Endothelial cell of umbilical vein (primary cell): ENCODE measurements at regions not wholly inside any gene's neighbourhood (a gene's known extent, or its start where the extent isn't known, plus 50 kb on each side); places are given as distances from the start of the nearest gene placed in this dataset.

Source experiments
- EZH2 ChIP-seq: IDR thresholded peaks from 2 replicates; pipeline ENCODE4 v1.6.1; 2012; ENCODE audit warnings: borderline replicate concordance, low read depth, mild to moderate bottlenecking, moderate library complexity, low read length, inconsistent platforms; ENCODE audit not compliant: severe bottlenecking
- FOS ChIP-seq: IDR thresholded peaks from 2 replicates; pipeline ENCODE4 v1.6.1; 2011; ENCODE audit warnings: mild to moderate bottlenecking, low read length, moderate library complexity, borderline replicate concordance; ENCODE audit not compliant: insufficient read depth
- JUN ChIP-seq: IDR thresholded peaks from 2 replicates; pipeline ENCODE4 v1.6.1; 2011; ENCODE audit warnings: borderline replicate concordance, low read depth; ENCODE audit not compliant: insufficient read length, insufficient read depth
- TF ChIP-seq, protein P1 (sequence below), 2 donors: IDR thresholded peaks; 1 replicate in 1 of 2; 2 replicates in 1 of 2; pipeline ENCODE4 v1.5.1; 2011; ENCODE audit warnings: low read length in 2 of 2, mild to moderate bottlenecking in 2 of 2, moderate library complexity in 2 of 2, control low read depth in 1 of 2, inconsistent platforms in 1 of 2, low read depth in 1 of 2; ENCODE audit not compliant: insufficient read depth in 1 of 2; ENCODE audit errors: extremely low read depth in 1 of 2
- TF ChIP-seq, protein P2 (sequence below): IDR thresholded peaks from 2 replicates; pipeline ENCODE4 v1.6.1; 2011; ENCODE audit not compliant: insufficient read depth, insufficient read length

DNA sequence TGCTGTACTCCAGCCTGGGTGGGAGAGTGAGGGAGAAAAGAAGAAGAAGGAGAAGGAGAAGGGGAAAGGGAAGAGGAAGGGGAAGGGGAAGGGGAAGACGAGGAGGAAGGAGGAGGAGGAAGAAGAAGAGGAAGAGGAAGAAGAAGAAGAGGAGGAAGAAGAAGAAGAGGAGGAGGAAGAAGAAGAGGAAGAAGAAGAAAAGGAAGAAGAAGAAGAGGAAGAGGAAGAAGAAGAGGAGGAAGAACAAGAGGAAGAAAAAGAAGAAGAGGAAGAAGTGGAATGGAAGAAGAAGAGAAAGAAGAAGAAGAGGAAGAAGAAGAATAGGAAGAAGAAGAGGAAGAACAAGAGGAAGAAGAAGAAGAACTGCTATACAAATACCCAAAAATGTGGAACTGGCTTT is 507.4 kb upstream of the TMPO start:
- no peak for TF ChIP-seq JUN
- TF ChIP-seq, protein P1, sequence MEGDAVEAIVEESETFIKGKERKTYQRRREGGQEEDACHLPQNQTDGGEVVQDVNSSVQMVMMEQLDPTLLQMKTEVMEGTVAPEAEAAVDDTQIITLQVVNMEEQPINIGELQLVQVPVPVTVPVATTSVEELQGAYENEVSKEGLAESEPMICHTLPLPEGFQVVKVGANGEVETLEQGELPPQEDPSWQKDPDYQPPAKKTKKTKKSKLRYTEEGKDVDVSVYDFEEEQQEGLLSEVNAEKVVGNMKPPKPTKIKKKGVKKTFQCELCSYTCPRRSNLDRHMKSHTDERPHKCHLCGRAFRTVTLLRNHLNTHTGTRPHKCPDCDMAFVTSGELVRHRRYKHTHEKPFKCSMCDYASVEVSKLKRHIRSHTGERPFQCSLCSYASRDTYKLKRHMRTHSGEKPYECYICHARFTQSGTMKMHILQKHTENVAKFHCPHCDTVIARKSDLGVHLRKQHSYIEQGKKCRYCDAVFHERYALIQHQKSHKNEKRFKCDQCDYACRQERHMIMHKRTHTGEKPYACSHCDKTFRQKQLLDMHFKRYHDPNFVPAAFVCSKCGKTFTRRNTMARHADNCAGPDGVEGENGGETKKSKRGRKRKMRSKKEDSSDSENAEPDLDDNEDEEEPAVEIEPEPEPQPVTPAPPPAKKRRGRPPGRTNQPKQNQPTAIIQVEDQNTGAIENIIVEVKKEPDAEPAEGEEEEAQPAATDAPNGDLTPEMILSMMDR (IDR thresholded peaks at IDR 0.05; ENCODE audit: extremely low read depth in 1 of 2, insufficient read depth in 1 of 2, low read depth in 1 of 2, low read length in 2 of 2), result no peak
- no peak for TF ChIP-seq EZH2
- TF ChIP-seq FOS, result no peak
- TF ChIP-seq, protein P2, sequence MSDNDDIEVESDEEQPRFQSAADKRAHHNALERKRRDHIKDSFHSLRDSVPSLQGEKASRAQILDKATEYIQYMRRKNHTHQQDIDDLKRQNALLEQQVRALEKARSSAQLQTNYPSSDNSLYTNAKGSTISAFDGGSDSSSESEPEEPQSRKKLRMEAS, result no peak
